ENCODE measurements at regions not wholly inside any gene's neighbourhood (a gene's known extent, or its start where the extent isn't known, plus 50 kb on each side); places are given as distances from the start of the nearest gene placed in this dataset.
"Not testable (repeated sequence)": the region's sequence is repeated elsewhere in the genome, so short reads cannot be mapped to it uniquely, and the experiment has no call there.

GRCh38 chr13:59281453-59281852, 882.3 kb downstream of the DIAPH3 start:
- Histone ChIP-seq H3K4me1 (ENCODE audit: control insufficient read depth in 1 of 2, low read depth in 2 of 2) (no peaks in the 10 kb centered on the region), H3K27me3 (replicated peaks; ENCODE audit: insufficient read depth) (no peaks in the 10 kb centered on the region), H3K36me3 (no peaks in the 10 kb centered on the region), H3K4me3 (no peak overlapping the region), H3K27ac (no peak overlapping the region), H3K9me3 (no peaks in the 10 kb centered on the region)
- ATAC-seq (ENCODE audit: insufficient number of reproducible peaks, low FRiP score, low read depth) = no peak
- TF ChIP-seq CTCF (IDR thresholded peaks at IDR 0.05) = no peak
- no peak for DNase-seq (ENCODE audit: low spot score)

GRCh38 chr13:59292240-59292639, 871.5 kb downstream of the DIAPH3 start:
- DNase-seq (ENCODE audit: low spot score); H3K4me3 ChIP-seq; H3K27ac ChIP-seq; H3K27me3 ChIP-seq (replicated peaks; ENCODE audit: insufficient read depth); ATAC-seq (ENCODE audit: insufficient number of reproducible peaks, low FRiP score, low read depth); H3K9me3 ChIP-seq; H3K4me1 ChIP-seq (ENCODE audit: control insufficient read depth in 1 of 2, low read depth in 2 of 2); H3K36me3 ChIP-seq: not testable (repeated sequence)

GRCh38 chr13:59299584-59299983, 864.1 kb downstream of the DIAPH3 start:
- no peaks in the 10 kb centered on the region for H3K27me3 ChIP-seq (replicated peaks; ENCODE audit: insufficient read depth)
- ATAC-seq (ENCODE audit: insufficient number of reproducible peaks, low FRiP score, low read depth) (no peak), DNase-seq (ENCODE audit: low spot score) (no peak)
- no peak overlapping the region for H3K27ac ChIP-seq
- no peak overlapping the region for H3K4me3 ChIP-seq
- H3K36me3 ChIP-seq = no peaks in the 10 kb centered on the region
- no peak for TF ChIP-seq CTCF (IDR thresholded peaks at IDR 0.05)
- H3K4me1 ChIP-seq (ENCODE audit: control insufficient read depth in 1 of 2, low read depth in 2 of 2) = no peaks in the 10 kb centered on the region
- no peaks in the 10 kb centered on the region for H3K9me3 ChIP-seq

GRCh38 chr13:59300355-59301173, 863.2 kb downstream of the DIAPH3 start:
- H3K4me1 ChIP-seq (ENCODE audit: control insufficient read depth in 1 of 2, low read depth in 2 of 2) = no peaks in the 10 kb centered on the region
- H3K27me3 ChIP-seq (replicated peaks; ENCODE audit: insufficient read depth) = no peaks in the 10 kb centered on the region
- ATAC-seq (ENCODE audit: insufficient number of reproducible peaks, low FRiP score, low read depth) (no peak), DNase-seq (ENCODE audit: low spot score) (no peak)
- no peak overlapping the region for H3K4me3 ChIP-seq
- H3K27ac ChIP-seq = no peak overlapping the region
- TF ChIP-seq CTCF (IDR thresholded peaks at IDR 0.05) = no peak
- H3K36me3 ChIP-seq = no peaks in the 10 kb centered on the region
- no peaks in the 10 kb centered on the region for H3K9me3 ChIP-seq

- no peaks in the 10 kb centered on the region for H3K4me1 ChIP-seq (ENCODE audit: control insufficient read depth in 1 of 2, low read depth in 2 of 2)
- no peak for ATAC-seq (ENCODE audit: insufficient number of reproducible peaks, low FRiP score, low read depth)
- no peak for TF ChIP-seq CTCF (IDR thresholded peaks at IDR 0.05)
- no peak overlapping the region for H3K4me3 ChIP-seq
- no peaks in the 10 kb centered on the region for H3K36me3 ChIP-seq
- no peaks in the 10 kb centered on the region for H3K27me3 ChIP-seq (replicated peaks; ENCODE audit: insufficient read depth)
- no peaks in the 10 kb centered on the region for H3K9me3 ChIP-seq
- H3K27ac ChIP-seq = no peak overlapping the region
- no peak for DNase-seq (ENCODE audit: low spot score)
These were observed 862.6 kb downstream of the DIAPH3 start for GRCh38 chr13:59301174-59301567.

GRCh38 chr13:59303433-59303832, 860.3 kb downstream of the DIAPH3 start:
- no peak for TF ChIP-seq CTCF (IDR thresholded peaks at IDR 0.05)
- Histone ChIP-seq H3K36me3 (no peaks in the 10 kb centered on the region), H3K27ac (no peak overlapping the region), H3K27me3 (replicated peaks; ENCODE audit: insufficient read depth) (no peaks in the 10 kb centered on the region), H3K4me3 (no peak overlapping the region), H3K4me1 (ENCODE audit: control insufficient read depth in 1 of 2, low read depth in 2 of 2) (no peaks in the 10 kb centered on the region), H3K9me3 (no peaks in the 10 kb centered on the region)
- DNase-seq (ENCODE audit: low spot score) (no peak), ATAC-seq (ENCODE audit: insufficient number of reproducible peaks, low FRiP score, low read depth) (no peak)

Measured in thoracic aorta (tissue), 2 donors.